MM.1S (cell line): ENCODE measurements at regions not wholly inside any gene's neighbourhood (a gene's known extent, or its start where the extent isn't known, plus 50 kb on each side); places are given as distances from the start of the nearest gene placed in this dataset.

Experiments used
- DNase-seq: peaks from one replicate; pipeline ENCODE4 v3.0.0-alpha.2; 2015
- H2AFZ ChIP-seq: fragments of 300-600 bp; sonication (generic); 2 replicates; pipeline ENCODE4 v1.6.0; 2016; ENCODE audit warnings: antibody characterized with exemption, low read length
- H3F3A ChIP-seq: fragments of 300-600 bp; sonication (generic); 2 replicates; pipeline ENCODE4 v1.6.1; 2016; ENCODE audit warnings: mild to moderate bottlenecking, antibody characterized with exemption, low read length, moderate library complexity, mixed read lengths; ENCODE audit not compliant: insufficient read depth
- H3K27ac ChIP-seq: fragments of 300-600 bp; sonication (generic); 2 replicates; pipeline ENCODE4 v1.5.1; 2016; ENCODE audit warnings: mild to moderate bottlenecking, low read length
- H3K27me3 ChIP-seq: fragments of 300-600 bp; sonication (generic); replicated peaks from 2 replicates; pipeline ENCODE4 v1.6.0; 2016; ENCODE audit warnings: low read length; ENCODE audit not compliant: insufficient read depth
- H3K36me3 ChIP-seq: fragments of 300-600 bp; sonication (generic); replicated peaks from 2 replicates; pipeline ENCODE4 v1.6.1; 2016; ENCODE audit warnings: mild to moderate bottlenecking, low read length, mixed read lengths; ENCODE audit not compliant: insufficient read depth
- H3K4me1 ChIP-seq: fragments of 300-600 bp; sonication (generic); 2 replicates; pipeline ENCODE4 v1.6.1; 2016; ENCODE audit warnings: low read length, mixed read lengths
- H3K4me2 ChIP-seq: fragments of 300-600 bp; sonication (generic); 2 replicates; pipeline ENCODE4 v1.6.0; 2016; ENCODE audit warnings: low read depth, low read length
- H3K4me3 ChIP-seq: fragments of 300-600 bp; sonication (generic); 2 replicates; pipeline ENCODE4 v1.5.1; 2016; ENCODE audit warnings: low read length, mixed read lengths
- H3K79me2 ChIP-seq: fragments of 300-600 bp; sonication (generic); 2 replicates; pipeline ENCODE4 v1.6.1; 2016; ENCODE audit warnings: mixed run types, low read length, mixed read lengths
- H3K9ac ChIP-seq: fragments of 300-600 bp; sonication (generic); 2 replicates; pipeline ENCODE4 v1.6.1; 2016; ENCODE audit warnings: low read length, mixed read lengths
- H3K9me2 ChIP-seq: fragments of 300-600 bp; sonication (generic); replicated peaks from 2 replicates; pipeline ENCODE4 v1.6.1; 2016; ENCODE audit warnings: mild to moderate bottlenecking, low read length, mixed read lengths; ENCODE audit not compliant: insufficient read depth
- H3K9me3 ChIP-seq: fragments of 300-600 bp; sonication (generic); replicated peaks from 2 replicates; pipeline ENCODE4 v1.6.1; 2016; ENCODE audit warnings: mild to moderate bottlenecking, low read length, mixed read lengths; ENCODE audit not compliant: insufficient read depth
- H4K20me1 ChIP-seq: fragments of 300-600 bp; sonication (generic); 2 replicates; pipeline ENCODE4 v1.6.1; 2016; ENCODE audit warnings: mild to moderate bottlenecking, low read length, moderate library complexity, mixed read lengths; ENCODE audit not compliant: insufficient read depth
- CTCF ChIP-seq: fragments of 300-600 bp; sonication (generic); IDR thresholded peaks from 2 replicates; pipeline ENCODE4 v1.5.1; 2016; ENCODE audit warnings: antibody characterized with exemption, low read length, mixed read lengths
- EZH2 ChIP-seq: fragments of 300-600 bp; sonication (generic); optimal IDR thresholded peaks from 2 replicates; pipeline ENCODE3; 2017; ENCODE audit warnings: low read depth, mild to moderate bottlenecking, antibody characterized with exemption, low read length, mixed read lengths
- EZH2phosphoT487 ChIP-seq: fragments of 300-600 bp; sonication (generic); IDR thresholded peaks from 2 replicates; pipeline ENCODE4 v1.6.1; 2018; ENCODE audit warnings: antibody characterized with exemption, low read length

GRCh38 chr2:122692400-122693083, 937.1 kb downstream of the TSN start:
- Histone ChIP-seq H3K9ac (no peak overlapping the region; the same call in 1 of the 2 replicates), H3K27me3 (no peaks in the 10 kb centered on the region), H3K4me3 (no peak overlapping the region), H2AFZ (no peak overlapping the region), H4K20me1 (no peaks in the 10 kb centered on the region), H3F3A (no peaks in the 10 kb centered on the region), H3K9me3 (no peaks in the 10 kb centered on the region), H3K4me2 (no peak overlapping the region), H3K4me1 (no peaks in the 10 kb centered on the region), H3K36me3 (no peaks in the 10 kb centered on the region), H3K9me2 (no peaks in the 10 kb centered on the region), H3K79me2 (no peaks in the 10 kb centered on the region), H3K27ac (no peak overlapping the region)
- DNase-seq: no peak
- TF ChIP-seq CTCF (no peak), EZH2 (no peak), EZH2phosphoT487 (no peak)

DNA sequence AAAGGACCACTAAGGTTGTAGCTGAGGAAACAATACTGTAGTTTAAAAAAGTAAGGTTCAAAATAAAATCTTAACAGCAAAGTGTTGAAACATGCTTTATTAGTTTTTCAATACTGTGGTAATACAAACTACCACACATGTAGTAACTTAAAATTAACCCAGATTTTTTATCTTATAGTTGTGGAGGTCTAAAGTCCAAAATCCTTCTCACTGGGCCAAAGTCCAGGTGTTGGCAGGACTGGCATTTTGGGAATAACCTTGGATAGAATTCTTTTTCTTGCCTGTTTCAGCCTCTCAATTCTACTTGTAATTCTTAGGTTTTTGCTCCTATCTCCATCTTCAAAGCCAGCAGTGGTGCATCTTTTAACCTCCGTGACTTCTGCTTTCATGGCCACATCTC, 942.0 kb downstream of the TSN start:
- H3K27me3 ChIP-seq: no peaks in the 10 kb centered on the region
- H3K9me3 ChIP-seq: no peaks in the 10 kb centered on the region
- H2AFZ ChIP-seq: no peak overlapping the region
- DNase-seq: no peak
- no peak overlapping the region for H3K4me2 ChIP-seq
- no peak for TF ChIP-seq CTCF
- no peaks in the 10 kb centered on the region for H3K36me3 ChIP-seq
- no peaks in the 10 kb centered on the region for H3K79me2 ChIP-seq
- no peak overlapping the region for H3K9ac ChIP-seq
- H3K27ac ChIP-seq: no peak overlapping the region
- no peak overlapping the region for H3K4me3 ChIP-seq
- no peaks in the 10 kb centered on the region for H4K20me1 ChIP-seq
- H3K4me1 ChIP-seq: no peaks in the 10 kb centered on the region
- no peaks in the 10 kb centered on the region for H3F3A ChIP-seq
- H3K9me2 ChIP-seq: no peaks in the 10 kb centered on the region

DNA sequence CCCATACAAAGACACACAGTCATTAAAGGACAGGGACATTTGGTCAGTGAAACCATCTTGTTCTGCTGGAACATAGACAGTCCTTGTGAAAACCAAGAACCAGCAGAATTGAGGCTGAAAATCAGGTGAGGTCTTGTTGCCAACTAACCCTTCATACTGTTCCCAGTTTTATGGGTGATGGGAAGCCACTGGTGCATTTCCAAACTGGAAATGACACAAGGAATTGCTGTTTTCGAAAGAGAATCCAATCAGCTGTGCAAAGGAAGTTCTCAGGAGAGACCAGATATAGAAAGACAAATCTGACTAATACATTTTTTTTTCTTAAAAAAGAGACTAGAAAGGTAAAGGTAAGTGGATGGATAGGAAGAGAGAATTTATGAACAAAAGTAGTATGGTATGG, 948.2 kb downstream of the TSN start:
- Histone ChIP-seq H3K9ac (no peak overlapping the region), H3K9me3 (no peaks in the 10 kb centered on the region), H4K20me1 (no peaks in the 10 kb centered on the region), H3K27ac (no peak overlapping the region), H3K4me2 (no peak overlapping the region), H2AFZ (no peak overlapping the region), H3K79me2 (no peaks in the 10 kb centered on the region), H3K27me3 (no peaks in the 10 kb centered on the region), H3F3A (no peaks in the 10 kb centered on the region), H3K36me3 (no peaks in the 10 kb centered on the region), H3K4me1 (no peaks in the 10 kb centered on the region), H3K4me3 (no peak overlapping the region), H3K9me2 (no peaks in the 10 kb centered on the region)
- TF ChIP-seq EZH2 (no peak), CTCF (no peak), EZH2phosphoT487 (no peak)
- no peak for DNase-seq
